ENCODE measurements at regions not wholly inside any gene's neighbourhood (a gene's known extent, or its start where the extent isn't known, plus 50 kb on each side); places are given as distances from the start of the nearest gene placed in this dataset.

- Histone ChIP-seq H3K9ac (ENCODE audit: low read length) (no peak overlapping the region), H3K79me2 (ENCODE audit: low read length) (no peaks in the 10 kb centered on the region), H3K4me2 (ENCODE audit: low read depth, low read length) (no peak overlapping the region), H2AFZ (ENCODE audit: low read length) (no peak overlapping the region), H3K27me3 (replicated peaks; ENCODE audit: insufficient read depth, low read length) (no peaks in the 10 kb centered on the region), H4K20me1 (ENCODE audit: insufficient read depth, low read length) (no peaks in the 10 kb centered on the region), H3K4me1 (ENCODE audit: low read length) (no peaks in the 10 kb centered on the region), H3K36me3 (replicated peaks; ENCODE audit: insufficient read depth, low read length) (no peaks in the 10 kb centered on the region), H3K9me2 (replicated peaks; ENCODE audit: insufficient read depth, low read length) (no peaks in the 10 kb centered on the region), H3K27ac (ENCODE audit: low read length) (no peak overlapping the region), H3F3A (ENCODE audit: insufficient read depth, low read length) (no peaks in the 10 kb centered on the region), H3K9me3 (replicated peaks; ENCODE audit: insufficient read depth, low read length) (no peaks in the 10 kb centered on the region), H3K4me3 (ENCODE audit: low read length) (no peak overlapping the region)
- no peak for TF ChIP-seq EZH2phosphoT487 (IDR thresholded peaks at IDR 0.05; ENCODE audit: low read length)
- no peak for DNase-seq
These were observed 76.0 kb upstream of the MYL2 start for GRCh38 chr12:110996415-110996814.

GRCh38 chr12:110995615-110996014 is 75.2 kb upstream of the MYL2 start:
- Histone ChIP-seq H2AFZ (ENCODE audit: low read length) (no peak overlapping the region), H3K4me3 (ENCODE audit: low read length) (no peak overlapping the region), H4K20me1 (ENCODE audit: insufficient read depth, low read length) (no peaks in the 10 kb centered on the region), H3F3A (ENCODE audit: insufficient read depth, low read length) (no peaks in the 10 kb centered on the region), H3K9me2 (replicated peaks; ENCODE audit: insufficient read depth, low read length) (no peaks in the 10 kb centered on the region), H3K27me3 (replicated peaks; ENCODE audit: insufficient read depth, low read length) (no peaks in the 10 kb centered on the region), H3K36me3 (replicated peaks; ENCODE audit: insufficient read depth, low read length) (no peaks in the 10 kb centered on the region), H3K27ac (ENCODE audit: low read length) (no peak overlapping the region), H3K4me1 (ENCODE audit: low read length) (no peaks in the 10 kb centered on the region), H3K9me3 (replicated peaks; ENCODE audit: insufficient read depth, low read length) (no peaks in the 10 kb centered on the region), H3K9ac (ENCODE audit: low read length) (no peak overlapping the region), H3K4me2 (ENCODE audit: low read depth, low read length) (no peak overlapping the region), H3K79me2 (ENCODE audit: low read length) (no peaks in the 10 kb centered on the region)
- no peak for DNase-seq
- TF ChIP-seq EZH2phosphoT487 (IDR thresholded peaks at IDR 0.05; ENCODE audit: low read length) (no peak), CTCF (IDR thresholded peaks at IDR 0.05; ENCODE audit: low read length) (no peak), EZH2 (optimal IDR thresholded peaks at IDR 0.05; ENCODE audit: low read depth, low read length) (no peak)

GRCh38 chr12:110995016-110995415 is 74.6 kb upstream of the MYL2 start:
- Histone ChIP-seq H3K9me2 (replicated peaks; ENCODE audit: insufficient read depth, low read length) (no peaks in the 10 kb centered on the region), H3K4me3 (ENCODE audit: low read length) (no peak overlapping the region), H3K4me2 (ENCODE audit: low read depth, low read length) (no peak overlapping the region), H2AFZ (ENCODE audit: low read length) (no peak overlapping the region), H3K79me2 (ENCODE audit: low read length) (no peaks in the 10 kb centered on the region), H3K27ac (ENCODE audit: low read length) (no peak overlapping the region), H4K20me1 (ENCODE audit: insufficient read depth, low read length) (no peaks in the 10 kb centered on the region), H3K4me1 (ENCODE audit: low read length) (no peaks in the 10 kb centered on the region), H3K27me3 (replicated peaks; ENCODE audit: insufficient read depth, low read length) (no peaks in the 10 kb centered on the region), H3K9me3 (replicated peaks; ENCODE audit: insufficient read depth, low read length) (no peaks in the 10 kb centered on the region), H3F3A (ENCODE audit: insufficient read depth, low read length) (no peaks in the 10 kb centered on the region), H3K36me3 (replicated peaks; ENCODE audit: insufficient read depth, low read length) (no peaks in the 10 kb centered on the region), H3K9ac (ENCODE audit: low read length) (no peak overlapping the region)
- TF ChIP-seq EZH2 (optimal IDR thresholded peaks at IDR 0.05; ENCODE audit: low read depth, low read length) = no peak
- TF ChIP-seq CTCF (IDR thresholded peaks at IDR 0.05; ENCODE audit: low read length) = no peak
- no peak for DNase-seq

- H3K4me2 ChIP-seq (ENCODE audit: low read depth, low read length) = no peak overlapping the region
- no peak for DNase-seq
- no peaks in the 10 kb centered on the region for H3K4me1 ChIP-seq (ENCODE audit: low read length)
- H3K4me3 ChIP-seq (ENCODE audit: low read length) = no peak overlapping the region
- no peaks in the 10 kb centered on the region for H3K36me3 ChIP-seq (replicated peaks; ENCODE audit: insufficient read depth, low read length)
- no peaks in the 10 kb centered on the region for H3K79me2 ChIP-seq (ENCODE audit: low read length)
- H3K27ac ChIP-seq (ENCODE audit: low read length) = no peak overlapping the region
- no peak overlapping the region for H2AFZ ChIP-seq (ENCODE audit: low read length)
- TF ChIP-seq EZH2phosphoT487 (IDR thresholded peaks at IDR 0.05; ENCODE audit: low read length) (no peak), CTCF (IDR thresholded peaks at IDR 0.05; ENCODE audit: low read length) (no peak), EZH2 (optimal IDR thresholded peaks at IDR 0.05; ENCODE audit: low read depth, low read length) (no peak)
- H3K9me3 ChIP-seq (replicated peaks; ENCODE audit: insufficient read depth, low read length) = no peaks in the 10 kb centered on the region
- H3K9ac ChIP-seq (ENCODE audit: low read length) = no peak overlapping the region
- H3K27me3 ChIP-seq (replicated peaks; ENCODE audit: insufficient read depth, low read length) = no peaks in the 10 kb centered on the region
- no peaks in the 10 kb centered on the region for H4K20me1 ChIP-seq (ENCODE audit: insufficient read depth, low read length)
- H3F3A ChIP-seq (ENCODE audit: insufficient read depth, low read length) = no peaks in the 10 kb centered on the region
- H3K9me2 ChIP-seq (replicated peaks; ENCODE audit: insufficient read depth, low read length) = no peaks in the 10 kb centered on the region
These were observed 73.1 kb upstream of the MYL2 start for GRCh38 chr12:110993434-110993833.

Data from MM.1S (cell line).